ENCODE measurements at regions not wholly inside any gene's neighbourhood (a gene's known extent, or its start where the extent isn't known, plus 50 kb on each side); places are given as distances from the start of the nearest gene placed in this dataset.

GRCh38 chr16:54690710-54691109 lies 240.0 kb upstream of the IRX5 start:
- BruUV-seq (replicated peaks) = no TSS peak
- ChIA-PET POLR2A (no interaction called here), CTCF (interaction anchor here (1.6 kb wide), 1 partner anchor 33 kb away, joined by 3 read pairs; no protein-coding TSS in a partner anchor)
- peaks cover 6% of the 10 kb centered on the region for H3K4me1 Mint-ChIP-seq (ENCODE audit: insufficient read depth, unreplicated experiment)
- H3K27ac Mint-ChIP-seq (ENCODE audit: low read depth, unreplicated experiment) = no peak overlapping the region
- peaks cover 7% of the 10 kb centered on the region for H3K9me3 Mint-ChIP-seq (ENCODE audit: unreplicated experiment)
- H3K27me3 Mint-ChIP-seq (ENCODE audit: insufficient read depth, unreplicated experiment) = no peaks in the 10 kb centered on the region
- no peaks in the 10 kb centered on the region for H3K36me3 Mint-ChIP-seq (ENCODE audit: insufficient read depth, unreplicated experiment)
- no peak for TF ChIP-seq CTCF (IDR thresholded peaks at IDR 0.05; ENCODE audit: unreplicated experiment)
- intact Hi-C loops (cut with micrococcal nuclease) = no loop called here
- no peak for DNase-seq (ENCODE audit: unreplicated experiment)
- no peak overlapping the region for H3K4me3 Mint-ChIP-seq (ENCODE audit: unreplicated experiment)

GRCh38 chr16:54690306-54690705 lies 240.4 kb upstream of the IRX5 start:
- H3K9me3 Mint-ChIP-seq (ENCODE audit: unreplicated experiment) = peaks cover 7% of the 10 kb centered on the region
- BruUV-seq (replicated peaks) = no TSS peak
- no peak for TF ChIP-seq CTCF (IDR thresholded peaks at IDR 0.05; ENCODE audit: unreplicated experiment)
- peaks cover 6% of the 10 kb centered on the region for H3K4me1 Mint-ChIP-seq (ENCODE audit: insufficient read depth, unreplicated experiment)
- no peaks in the 10 kb centered on the region for H3K36me3 Mint-ChIP-seq (ENCODE audit: insufficient read depth, unreplicated experiment)
- DNase-seq (ENCODE audit: unreplicated experiment) = no peak
- intact Hi-C loops (cut with micrococcal nuclease) = no loop called here
- ChIA-PET POLR2A (no interaction called here), CTCF (interaction anchor here (1.6 kb wide), 1 partner anchor 33 kb away, joined by 3 read pairs; no protein-coding TSS in a partner anchor)
- H3K27ac Mint-ChIP-seq (ENCODE audit: low read depth, unreplicated experiment) = no peak overlapping the region
- no peaks in the 10 kb centered on the region for H3K27me3 Mint-ChIP-seq (ENCODE audit: insufficient read depth, unreplicated experiment)
- no peak overlapping the region for H3K4me3 Mint-ChIP-seq (ENCODE audit: unreplicated experiment)

- Mint-ChIP-seq H3K36me3 (ENCODE audit: insufficient read depth, unreplicated experiment) (no peaks in the 10 kb centered on the region), H3K27ac (ENCODE audit: low read depth, unreplicated experiment) (no peak overlapping the region), H3K9me3 (ENCODE audit: unreplicated experiment) (peaks cover 7% of the 10 kb centered on the region), H3K27me3 (ENCODE audit: insufficient read depth, unreplicated experiment) (no peaks in the 10 kb centered on the region), H3K4me3 (ENCODE audit: unreplicated experiment) (no peak overlapping the region), H3K4me1 (ENCODE audit: insufficient read depth, unreplicated experiment) (peaks cover 6% of the 10 kb centered on the region)
- no TSS peak for BruUV-seq (replicated peaks)
- intact Hi-C loops (cut with micrococcal nuclease) = no loop called here
- no peak for TF ChIP-seq CTCF (IDR thresholded peaks at IDR 0.05; ENCODE audit: unreplicated experiment)
- CTCF ChIA-PET = interaction anchor here (0.6 to 1.6 kb wide), 2 partner anchors 32 to 243 kb away, joined by 3 read pairs; no protein-coding TSS in a partner anchor
- DNase-seq (ENCODE audit: unreplicated experiment) = no peak
- POLR2A ChIA-PET = interaction anchor here (1.0 kb wide), 1 partner anchor 11 kb away, joined by 4 read pairs; no protein-coding TSS in a partner anchor
Measured at GRCh38 chr16:54689072-54689865, 241.4 kb upstream of the IRX5 start.

GRCh38 chr16:54688339-54688738 lies 242.3 kb upstream of the IRX5 start:
- ChIA-PET POLR2A (no interaction called here), CTCF (no interaction called here)
- peaks cover 7% of the 10 kb centered on the region for H3K9me3 Mint-ChIP-seq (ENCODE audit: unreplicated experiment)
- H3K27me3 Mint-ChIP-seq (ENCODE audit: insufficient read depth, unreplicated experiment) = no peaks in the 10 kb centered on the region
- no peak for DNase-seq (ENCODE audit: unreplicated experiment)
- no peaks in the 10 kb centered on the region for H3K36me3 Mint-ChIP-seq (ENCODE audit: insufficient read depth, unreplicated experiment)
- H3K4me3 Mint-ChIP-seq (ENCODE audit: unreplicated experiment) = no peak overlapping the region
- no TSS peak for BruUV-seq (replicated peaks)
- intact Hi-C loops (cut with micrococcal nuclease) = no loop called here
- peaks cover 6% of the 10 kb centered on the region for H3K4me1 Mint-ChIP-seq (ENCODE audit: insufficient read depth, unreplicated experiment)
- no peak for TF ChIP-seq CTCF (IDR thresholded peaks at IDR 0.05; ENCODE audit: unreplicated experiment)
- H3K27ac Mint-ChIP-seq (ENCODE audit: low read depth, unreplicated experiment) = no peak overlapping the region
